ENCODE measurements at regions not wholly inside any gene's neighbourhood (a gene's known extent, or its start where the extent isn't known, plus 50 kb on each side); places are given as distances from the start of the nearest gene placed in this dataset.
"Not testable (repeated sequence)": the region's sequence is repeated elsewhere in the genome, so short reads cannot be mapped to it uniquely, and the experiment has no call there.

DNA sequence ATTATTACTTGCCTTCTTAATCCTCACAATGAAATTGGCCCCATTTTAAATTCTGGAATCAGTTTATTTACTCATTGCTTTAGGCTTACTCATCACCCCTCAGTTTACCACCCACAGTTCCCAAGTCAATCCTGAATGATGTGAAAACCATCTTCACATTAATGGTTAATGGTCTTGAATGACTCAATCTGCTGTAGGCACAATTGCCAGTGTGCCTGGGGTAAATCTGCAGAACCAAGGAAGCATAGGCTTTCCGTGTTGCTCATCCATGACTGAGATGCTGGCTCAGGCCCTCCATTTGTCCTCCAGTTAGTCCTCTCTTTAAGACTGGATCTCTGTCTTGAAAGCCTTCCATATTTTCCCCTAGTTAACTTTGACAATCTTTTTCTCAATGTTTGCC, 164.5 kb downstream of the PMAIP1 start:
- TF ChIP-seq, protein P1, sequence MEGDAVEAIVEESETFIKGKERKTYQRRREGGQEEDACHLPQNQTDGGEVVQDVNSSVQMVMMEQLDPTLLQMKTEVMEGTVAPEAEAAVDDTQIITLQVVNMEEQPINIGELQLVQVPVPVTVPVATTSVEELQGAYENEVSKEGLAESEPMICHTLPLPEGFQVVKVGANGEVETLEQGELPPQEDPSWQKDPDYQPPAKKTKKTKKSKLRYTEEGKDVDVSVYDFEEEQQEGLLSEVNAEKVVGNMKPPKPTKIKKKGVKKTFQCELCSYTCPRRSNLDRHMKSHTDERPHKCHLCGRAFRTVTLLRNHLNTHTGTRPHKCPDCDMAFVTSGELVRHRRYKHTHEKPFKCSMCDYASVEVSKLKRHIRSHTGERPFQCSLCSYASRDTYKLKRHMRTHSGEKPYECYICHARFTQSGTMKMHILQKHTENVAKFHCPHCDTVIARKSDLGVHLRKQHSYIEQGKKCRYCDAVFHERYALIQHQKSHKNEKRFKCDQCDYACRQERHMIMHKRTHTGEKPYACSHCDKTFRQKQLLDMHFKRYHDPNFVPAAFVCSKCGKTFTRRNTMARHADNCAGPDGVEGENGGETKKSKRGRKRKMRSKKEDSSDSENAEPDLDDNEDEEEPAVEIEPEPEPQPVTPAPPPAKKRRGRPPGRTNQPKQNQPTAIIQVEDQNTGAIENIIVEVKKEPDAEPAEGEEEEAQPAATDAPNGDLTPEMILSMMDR (IDR thresholded peaks at IDR 0.05; ENCODE audit: unreplicated experiment): no peak
- DNase-seq (ENCODE audit: low spot score in 2 of 2, unreplicated experiment in 2 of 2): no peak
- peaks cover 4% of the 10 kb centered on the region for H3K9me3 Mint-ChIP-seq
- no peaks in the 10 kb centered on the region for H3K36me3 Mint-ChIP-seq
- no peaks in the 10 kb centered on the region for H3K27me3 Mint-ChIP-seq (ENCODE audit: low read depth)
- no peaks in the 10 kb centered on the region for H3K4me1 Mint-ChIP-seq
- H3K27ac Mint-ChIP-seq: no peak overlapping the region
- H3K4me3 Mint-ChIP-seq: no peak overlapping the region

DNA sequence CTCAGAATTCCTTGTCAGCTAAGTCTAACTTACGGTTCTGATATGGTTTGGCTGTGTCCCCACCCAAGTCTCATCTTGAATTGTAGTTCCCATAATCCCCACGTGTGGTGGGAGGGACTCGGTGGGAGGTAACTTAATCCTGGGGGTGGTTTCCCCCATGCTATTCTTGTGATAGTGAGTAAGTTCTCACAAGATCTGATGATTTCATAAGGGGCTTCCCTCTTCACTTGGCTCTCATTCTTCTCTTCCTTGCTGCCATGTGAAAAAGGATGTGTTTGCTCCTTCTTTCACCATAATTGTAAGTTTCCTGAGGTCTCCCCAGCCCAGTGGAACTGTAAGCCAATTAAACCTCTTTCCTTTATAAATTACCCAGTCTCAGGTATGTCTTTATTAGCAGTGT, 163.0 kb downstream of the PMAIP1 start:
- not testable (repeated sequence) for H3K4me3 Mint-ChIP-seq; DNase-seq (ENCODE audit: low spot score in 2 of 2, unreplicated experiment in 2 of 2); H3K27ac Mint-ChIP-seq; H3K9me3 Mint-ChIP-seq; H3K4me1 Mint-ChIP-seq; H3K27me3 Mint-ChIP-seq (ENCODE audit: low read depth); H3K36me3 Mint-ChIP-seq

DNA sequence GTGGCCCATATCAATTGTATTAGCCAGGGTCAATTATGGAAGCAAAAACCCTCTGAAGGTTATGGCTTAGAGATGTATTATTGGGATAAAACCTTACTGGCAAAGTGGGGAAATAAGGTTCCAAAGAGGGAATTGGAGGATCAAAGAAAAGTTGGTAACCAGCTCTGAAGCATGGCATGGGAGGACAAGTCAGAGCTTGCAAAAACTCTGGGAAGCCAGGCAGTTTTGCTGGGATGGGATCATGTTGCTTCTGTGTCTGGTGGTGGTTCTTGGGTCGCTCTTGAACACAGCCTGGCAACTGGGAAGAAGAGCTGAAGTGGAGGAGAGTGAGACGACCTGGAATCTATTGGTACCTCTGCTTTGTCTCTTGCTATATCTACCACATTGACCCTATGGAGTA, 162.6 kb downstream of the PMAIP1 start:
- Mint-ChIP-seq H3K4me3 (no peak overlapping the region), H3K9me3 (peaks cover 3% of the 10 kb centered on the region), H3K4me1 (no peaks in the 10 kb centered on the region), H3K27me3 (ENCODE audit: low read depth) (no peaks in the 10 kb centered on the region), H3K27ac (no peak overlapping the region), H3K36me3 (no peaks in the 10 kb centered on the region)
- DNase-seq (ENCODE audit: low spot score in 2 of 2, unreplicated experiment in 2 of 2): no peak
- TF ChIP-seq, protein P1 (IDR thresholded peaks at IDR 0.05; ENCODE audit: unreplicated experiment): no peak

DNA sequence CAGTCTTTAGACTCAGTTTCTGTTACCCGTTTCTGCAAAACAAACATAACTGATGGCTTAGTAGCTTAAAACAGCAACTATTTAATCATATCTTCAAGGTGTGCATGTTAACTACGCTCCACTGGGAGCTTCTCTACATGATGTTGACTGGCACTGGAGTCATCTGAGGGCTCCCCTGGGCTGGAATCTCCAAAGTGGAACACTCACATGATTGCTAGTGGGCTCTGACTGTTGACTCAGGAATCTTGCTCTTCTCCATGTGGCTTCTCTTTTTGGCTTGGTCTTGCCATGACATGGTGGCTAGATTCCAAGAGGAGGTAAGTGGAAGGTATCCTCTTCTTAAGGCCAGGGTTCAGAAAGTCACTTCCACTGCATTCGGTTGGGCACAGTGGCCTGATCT, 160.8 kb downstream of the PMAIP1 start:
- H3K4me3 Mint-ChIP-seq: no peak overlapping the region
- DNase-seq (ENCODE audit: low spot score in 2 of 2, unreplicated experiment in 2 of 2): no peak
- H3K27me3 Mint-ChIP-seq (ENCODE audit: low read depth): no peaks in the 10 kb centered on the region
- TF ChIP-seq, protein P1 (IDR thresholded peaks at IDR 0.05; ENCODE audit: unreplicated experiment): no peak
- no peak overlapping the region for H3K27ac Mint-ChIP-seq
- H3K9me3 Mint-ChIP-seq: peaks cover 3% of the 10 kb centered on the region
- no peaks in the 10 kb centered on the region for H3K4me1 Mint-ChIP-seq
- H3K36me3 Mint-ChIP-seq: no peaks in the 10 kb centered on the region

DNA sequence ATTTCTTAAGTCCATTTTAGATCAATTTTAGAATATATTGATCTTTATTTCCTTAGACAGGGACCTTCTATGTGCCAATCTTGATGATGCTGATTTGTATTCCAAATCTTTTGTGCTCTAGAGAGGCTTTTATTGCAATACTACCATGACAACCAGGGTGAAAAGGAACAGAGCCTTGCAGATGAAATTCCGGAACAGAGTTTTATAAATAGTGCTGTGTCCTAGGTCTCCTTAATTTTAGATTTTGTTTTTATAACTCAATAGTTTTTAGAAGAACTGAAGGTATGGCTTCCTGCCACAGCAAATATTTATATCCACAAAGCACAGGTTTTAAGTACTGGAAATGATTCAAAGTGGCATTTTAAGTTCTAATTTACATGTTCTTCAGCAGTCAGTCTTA, 160.2 kb downstream of the PMAIP1 start:
- H3K4me1 Mint-ChIP-seq: no peaks in the 10 kb centered on the region
- no peak overlapping the region for H3K4me3 Mint-ChIP-seq
- TF ChIP-seq, protein P1 (IDR thresholded peaks at IDR 0.05; ENCODE audit: unreplicated experiment): no peak
- no peaks in the 10 kb centered on the region for H3K36me3 Mint-ChIP-seq
- no peak for DNase-seq (ENCODE audit: low spot score in 2 of 2, unreplicated experiment in 2 of 2)
- H3K27ac Mint-ChIP-seq: no peak overlapping the region
- H3K27me3 Mint-ChIP-seq (ENCODE audit: low read depth): no peaks in the 10 kb centered on the region
- peaks cover 3% of the 10 kb centered on the region for H3K9me3 Mint-ChIP-seq

DNA sequence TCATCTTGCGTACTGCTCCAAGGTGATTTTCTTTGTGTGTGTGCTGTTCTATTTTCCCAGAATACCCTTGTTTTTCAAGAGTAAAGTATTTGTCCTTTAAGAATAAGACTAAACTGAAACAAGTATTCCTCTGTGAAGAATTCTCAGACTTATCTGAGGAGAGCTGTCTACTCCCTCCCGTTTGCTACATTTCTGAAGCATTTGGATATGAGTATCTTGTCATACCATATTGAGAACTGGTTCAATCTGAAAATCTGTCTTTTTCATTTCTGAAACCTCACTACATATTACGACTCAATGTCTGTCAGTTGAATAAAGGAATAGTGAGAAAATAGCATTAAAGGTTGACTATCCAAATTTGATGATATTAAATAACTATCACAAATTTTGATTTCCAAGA, 159.4 kb downstream of the PMAIP1 start:
- H3K36me3 Mint-ChIP-seq: no peaks in the 10 kb centered on the region
- H3K4me3 Mint-ChIP-seq: no peak overlapping the region
- H3K9me3 Mint-ChIP-seq: peaks cover 3% of the 10 kb centered on the region
- H3K27ac Mint-ChIP-seq: no peak overlapping the region
- H3K27me3 Mint-ChIP-seq (ENCODE audit: low read depth): no peaks in the 10 kb centered on the region
- H3K4me1 Mint-ChIP-seq: no peaks in the 10 kb centered on the region
- DNase-seq (ENCODE audit: low spot score in 2 of 2, unreplicated experiment in 2 of 2): no peak
- TF ChIP-seq, protein P1 (IDR thresholded peaks at IDR 0.05; ENCODE audit: unreplicated experiment): no peak

Data from mesothelial cell of epicardium (in vitro differentiated cells).